C4-2B (cell line): ENCODE measurements at regions not wholly inside any gene's neighbourhood (a gene's known extent, or its start where the extent isn't known, plus 50 kb on each side); places are given as distances from the start of the nearest gene placed in this dataset.

Source experiments
- CTCF ChIP-seq: fragments of 450-650 bp; conservative IDR thresholded peaks from 2 replicates; pipeline ENCODE4 v1.5.1; 2017; ENCODE audit warnings: mild to moderate bottlenecking
- ZFX ChIP-seq: fragments of 450-650 bp; IDR thresholded peaks from 2 replicates; pipeline ENCODE4 v1.6.1; 2017

- no peak for TF ChIP-seq CTCF
- no peak for TF ChIP-seq ZFX
Observed at GRCh38 chr10:10660054-10660453, 357.6 kb upstream of the CELF2 start.
